ENCODE measurements at regions not wholly inside any gene's neighbourhood (a gene's known extent, or its start where the extent isn't known, plus 50 kb on each side); places are given as distances from the start of the nearest gene placed in this dataset.

- TF ChIP-seq, protein P1, sequence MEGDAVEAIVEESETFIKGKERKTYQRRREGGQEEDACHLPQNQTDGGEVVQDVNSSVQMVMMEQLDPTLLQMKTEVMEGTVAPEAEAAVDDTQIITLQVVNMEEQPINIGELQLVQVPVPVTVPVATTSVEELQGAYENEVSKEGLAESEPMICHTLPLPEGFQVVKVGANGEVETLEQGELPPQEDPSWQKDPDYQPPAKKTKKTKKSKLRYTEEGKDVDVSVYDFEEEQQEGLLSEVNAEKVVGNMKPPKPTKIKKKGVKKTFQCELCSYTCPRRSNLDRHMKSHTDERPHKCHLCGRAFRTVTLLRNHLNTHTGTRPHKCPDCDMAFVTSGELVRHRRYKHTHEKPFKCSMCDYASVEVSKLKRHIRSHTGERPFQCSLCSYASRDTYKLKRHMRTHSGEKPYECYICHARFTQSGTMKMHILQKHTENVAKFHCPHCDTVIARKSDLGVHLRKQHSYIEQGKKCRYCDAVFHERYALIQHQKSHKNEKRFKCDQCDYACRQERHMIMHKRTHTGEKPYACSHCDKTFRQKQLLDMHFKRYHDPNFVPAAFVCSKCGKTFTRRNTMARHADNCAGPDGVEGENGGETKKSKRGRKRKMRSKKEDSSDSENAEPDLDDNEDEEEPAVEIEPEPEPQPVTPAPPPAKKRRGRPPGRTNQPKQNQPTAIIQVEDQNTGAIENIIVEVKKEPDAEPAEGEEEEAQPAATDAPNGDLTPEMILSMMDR (IDR thresholded peaks at IDR 0.05; ENCODE audit: extremely low read depth, missing control alignments), result no peak
- DNase-seq (ENCODE audit: low spot score), result no peak
Observed at GRCh38 chr2:150542172-150542571, 54.7 kb upstream of the RND3 start.

DNA sequence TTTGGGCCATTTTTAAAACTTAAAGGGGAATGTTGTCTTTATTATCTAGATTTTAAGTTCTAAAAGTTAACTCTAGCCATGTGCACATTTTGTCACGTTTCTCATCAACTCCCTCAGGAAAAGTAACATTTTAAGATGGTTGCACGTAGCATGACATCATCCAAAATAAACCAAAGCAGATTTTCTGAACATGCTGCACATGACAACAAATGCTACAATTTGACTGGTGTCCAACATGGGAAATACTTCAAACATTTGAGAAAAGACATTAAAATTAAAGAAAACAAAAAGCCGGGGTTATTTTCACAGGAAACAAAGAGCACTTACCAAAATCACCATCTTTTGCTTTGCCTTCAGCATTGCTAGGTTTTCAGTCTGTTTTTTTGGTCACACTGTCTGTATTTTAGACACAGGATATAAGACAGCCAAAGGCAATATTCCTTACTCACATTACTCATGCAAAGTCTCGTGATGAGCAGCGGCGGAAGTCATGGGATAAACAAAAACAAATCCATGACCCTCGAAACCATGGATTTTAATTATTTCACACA lies 51.3 kb upstream of the RND3 start:
- TF ChIP-seq, protein P1 (IDR thresholded peaks at IDR 0.05; ENCODE audit: extremely low read depth, missing control alignments), result no peak
- no peak for DNase-seq (ENCODE audit: low spot score)
